GM18907 (cell line): ENCODE measurements at regions not wholly inside any gene's neighbourhood (a gene's known extent, or its start where the extent isn't known, plus 50 kb on each side); places are given as distances from the start of the nearest gene placed in this dataset.

Experiments used
- ATAC-seq: cut with Tn5 transposase; IDR thresholded peaks from one replicate; pipeline ENCODE4 v1.9.1; 2021; ENCODE audit warnings: mild to moderate bottlenecking, moderate library complexity; ENCODE audit not compliant: unreplicated experiment

GRCh38 chr13:33454844-33455705 lies 169.5 kb upstream of the STARD13 start:
- ATAC-seq, result no peak

GRCh38 chr13:33459702-33460101 lies 174.1 kb upstream of the STARD13 start:
- ATAC-seq, result no peak

DNA sequence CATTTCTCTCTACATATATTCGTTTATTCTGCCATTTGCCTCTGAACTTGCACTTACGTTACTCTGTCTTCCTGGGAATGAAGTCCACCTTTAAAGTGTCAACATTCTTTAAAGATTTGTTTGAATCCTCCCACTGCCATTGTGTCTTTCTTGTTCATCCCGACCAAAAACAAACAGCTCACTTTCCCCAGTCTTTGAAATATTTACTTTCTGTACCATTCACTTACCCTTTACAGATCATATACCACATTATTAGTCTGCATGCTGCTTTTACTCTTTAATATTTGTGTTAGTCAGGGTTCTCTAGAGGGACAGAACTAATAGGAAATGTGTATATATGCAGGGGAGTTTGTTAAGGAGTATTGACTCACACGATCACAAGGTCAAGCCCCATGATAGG lies 176.6 kb upstream of the STARD13 start:
- ATAC-seq, result no peak

GRCh38 chr13:33464345-33464744 lies 178.8 kb upstream of the STARD13 start:
- no peak for ATAC-seq

DNA sequence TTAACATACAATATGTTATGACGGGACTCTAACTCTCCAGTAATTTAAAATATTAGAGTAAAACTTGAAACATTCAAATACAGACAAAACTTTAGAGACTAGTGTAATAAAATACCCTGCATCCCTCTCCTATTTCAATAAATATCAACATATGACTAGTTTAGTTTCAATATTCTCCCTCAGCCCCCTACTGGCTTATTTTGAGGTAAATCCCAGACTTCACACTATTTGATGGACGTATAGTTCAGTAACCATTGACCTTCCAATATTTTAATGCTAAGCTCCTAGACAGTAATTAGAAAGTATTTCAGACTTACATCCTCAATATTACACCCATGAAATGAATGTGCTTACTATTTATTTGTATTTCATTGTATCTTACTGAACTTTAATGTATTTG lies 180.7 kb upstream of the STARD13 start:
- ATAC-seq, result no peak

DNA sequence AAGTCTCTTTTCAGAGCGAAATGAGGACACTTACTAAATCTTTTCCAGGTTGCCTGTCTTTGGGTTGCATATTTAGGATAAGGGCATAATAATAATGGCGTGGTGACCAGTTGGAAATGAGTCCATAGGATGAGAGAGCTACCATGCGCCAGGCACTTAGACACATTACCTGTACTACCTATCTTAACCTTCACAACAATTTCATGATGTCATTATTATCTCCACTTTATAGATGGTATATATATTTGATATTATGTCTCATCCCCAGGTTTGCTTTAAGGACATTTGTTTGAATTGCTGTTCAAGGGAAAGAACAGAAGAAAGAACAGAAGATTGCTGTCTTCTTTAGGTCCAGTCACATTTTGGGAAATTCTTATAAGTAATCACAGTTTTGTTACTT lies 182.0 kb upstream of the STARD13 start:
- no peak for ATAC-seq

DNA sequence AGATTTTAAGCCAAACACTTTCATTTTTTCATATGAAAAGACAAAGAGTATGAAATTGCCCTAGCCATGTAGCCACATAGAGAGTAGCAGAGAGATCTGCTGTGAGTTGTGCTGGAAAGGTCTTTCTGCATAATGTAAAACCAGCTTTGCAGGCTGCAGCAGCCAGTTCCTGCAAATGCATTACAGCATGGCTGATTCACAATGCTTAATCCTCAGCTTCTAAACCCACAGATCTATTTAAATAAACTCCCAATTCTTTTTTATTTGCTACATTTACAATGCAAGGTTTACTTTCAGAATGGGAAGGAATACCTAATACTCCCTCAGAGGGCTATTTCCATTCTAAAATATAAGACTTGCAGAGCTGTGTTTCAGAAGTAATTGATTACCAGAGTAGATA lies 185.6 kb upstream of the STARD13 start:
- ATAC-seq, result no peak

DNA sequence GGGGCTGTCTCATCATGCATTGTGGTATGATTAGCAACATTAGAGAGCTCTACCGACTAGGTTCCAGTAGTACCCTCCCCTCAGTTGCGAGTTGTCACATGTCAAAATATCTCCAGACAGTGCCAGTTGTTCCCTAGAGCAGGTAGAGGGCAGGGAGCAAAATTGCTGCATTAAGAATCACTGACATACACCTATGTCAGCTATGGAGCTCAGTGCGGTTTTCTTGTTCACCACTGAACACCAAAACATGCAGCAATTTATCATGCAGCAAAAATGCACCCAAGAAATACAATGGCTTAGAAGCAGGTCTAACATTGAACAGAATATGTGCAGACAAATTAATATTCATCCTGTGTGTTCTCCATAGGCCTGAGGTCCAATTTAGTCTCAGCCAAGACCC lies 186.9 kb upstream of the STARD13 start:
- ATAC-seq, result no peak

- ATAC-seq, result no peak
Measured at GRCh38 chr13:33479105-33479504, 193.6 kb upstream of the STARD13 start.

- ATAC-seq, result no peak
Measured at GRCh38 chr13:33480561-33480960, 195.0 kb upstream of the STARD13 start.

DNA sequence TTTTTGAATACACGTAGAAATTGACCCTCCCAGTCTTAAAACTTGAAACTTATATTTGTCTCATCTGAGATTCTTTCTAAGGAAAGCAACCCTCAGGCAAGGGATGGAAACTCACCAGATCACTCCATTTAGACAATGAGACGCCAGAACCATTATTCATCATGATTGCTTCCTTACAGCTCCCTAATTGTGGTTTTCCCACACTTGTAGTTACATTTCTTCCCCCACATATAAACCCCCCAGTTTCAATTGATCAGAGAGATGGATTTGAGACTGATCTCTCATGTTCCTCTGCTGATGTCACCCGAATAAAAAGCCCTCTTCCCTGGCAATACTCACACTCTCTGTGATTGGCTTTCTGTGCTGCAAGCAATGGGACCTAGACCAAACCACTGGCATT lies 197.9 kb upstream of the STARD13 start:
- no peak for ATAC-seq

DNA sequence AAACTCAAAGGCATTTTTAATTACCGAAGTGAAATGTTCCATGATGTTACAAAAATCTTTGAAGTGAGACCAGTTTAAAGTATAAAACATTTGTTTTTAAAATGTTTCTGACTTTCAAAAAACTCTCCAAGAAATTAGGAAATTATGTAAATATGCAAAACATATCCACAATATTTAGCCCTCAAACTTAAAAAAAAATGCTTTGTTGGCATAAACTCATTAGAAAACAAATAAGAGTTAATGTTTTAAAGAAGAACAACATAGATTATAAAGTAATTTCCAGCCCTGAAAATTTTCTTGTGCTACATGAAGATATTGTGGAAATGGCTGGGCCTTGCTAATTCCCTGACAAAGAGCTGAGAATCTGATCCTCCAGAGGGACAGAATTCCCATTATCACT lies 199.7 kb upstream of the STARD13 start:
- ATAC-seq, result no peak

- peak; percentile 50 for ATAC-seq
Measured at GRCh38 chr13:33487575-33488243, 202.2 kb upstream of the STARD13 start.

DNA sequence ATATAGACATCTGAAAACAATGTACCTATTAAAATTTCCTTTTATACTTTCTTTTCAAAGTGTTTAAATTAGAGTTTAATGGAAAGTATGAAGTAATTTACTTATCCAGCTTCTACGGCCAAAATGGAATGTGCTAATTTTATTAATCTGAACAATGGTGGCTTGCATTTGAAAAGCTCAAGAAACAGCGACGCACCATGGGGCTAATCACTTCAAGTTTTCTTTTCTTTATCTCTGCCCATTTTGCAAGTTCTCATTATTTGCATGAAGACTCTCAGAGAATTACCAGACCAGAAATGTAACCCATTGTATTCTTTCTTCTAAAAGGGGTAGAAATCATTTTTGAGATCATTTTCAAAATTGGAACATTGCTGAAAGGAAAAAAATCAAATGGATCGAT lies 204.0 kb upstream of the STARD13 start:
- ATAC-seq, result no peak

GRCh38 chr13:33490461-33491327 lies 205.1 kb upstream of the STARD13 start:
- ATAC-seq, result no peak

DNA sequence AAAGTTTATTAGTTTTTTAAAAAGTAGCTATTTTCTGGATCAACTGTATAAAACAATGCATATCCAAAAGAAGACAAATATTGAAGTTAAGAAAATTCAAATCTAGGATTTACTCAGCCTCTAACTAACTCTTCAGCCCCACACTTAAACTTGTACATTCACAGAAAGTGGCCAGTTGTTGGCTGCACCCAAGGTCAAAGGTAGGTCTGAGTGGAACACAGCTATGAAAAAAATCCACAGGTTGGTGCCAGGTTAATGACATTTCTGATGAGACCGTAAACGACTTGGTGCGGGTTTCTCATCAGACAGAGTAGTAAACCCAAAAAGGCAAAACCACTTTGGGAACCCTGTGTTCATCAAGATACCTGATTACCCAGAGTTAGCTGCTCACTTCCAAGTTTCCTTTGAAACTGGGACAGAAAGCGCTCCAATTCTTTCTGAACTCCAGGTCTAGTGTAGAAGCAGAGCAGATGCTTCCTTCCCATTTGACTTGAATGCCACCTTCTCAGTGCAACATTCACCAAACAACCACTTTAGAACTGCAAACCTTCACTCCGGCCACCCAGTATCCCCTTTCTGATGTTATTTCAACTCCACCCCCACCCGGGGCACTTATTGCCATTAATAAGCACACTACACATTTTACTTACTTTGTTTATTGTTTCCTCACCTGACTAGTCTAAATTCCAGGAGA lies 208.3 kb upstream of the STARD13 start:
- ATAC-seq, result no peak

GRCh38 chr13:33494596-33495204 lies 209.1 kb upstream of the STARD13 start:
- ATAC-seq, result no peak

GRCh38 chr13:33496336-33496735 lies 210.8 kb upstream of the STARD13 start:
- ATAC-seq, result no peak

DNA sequence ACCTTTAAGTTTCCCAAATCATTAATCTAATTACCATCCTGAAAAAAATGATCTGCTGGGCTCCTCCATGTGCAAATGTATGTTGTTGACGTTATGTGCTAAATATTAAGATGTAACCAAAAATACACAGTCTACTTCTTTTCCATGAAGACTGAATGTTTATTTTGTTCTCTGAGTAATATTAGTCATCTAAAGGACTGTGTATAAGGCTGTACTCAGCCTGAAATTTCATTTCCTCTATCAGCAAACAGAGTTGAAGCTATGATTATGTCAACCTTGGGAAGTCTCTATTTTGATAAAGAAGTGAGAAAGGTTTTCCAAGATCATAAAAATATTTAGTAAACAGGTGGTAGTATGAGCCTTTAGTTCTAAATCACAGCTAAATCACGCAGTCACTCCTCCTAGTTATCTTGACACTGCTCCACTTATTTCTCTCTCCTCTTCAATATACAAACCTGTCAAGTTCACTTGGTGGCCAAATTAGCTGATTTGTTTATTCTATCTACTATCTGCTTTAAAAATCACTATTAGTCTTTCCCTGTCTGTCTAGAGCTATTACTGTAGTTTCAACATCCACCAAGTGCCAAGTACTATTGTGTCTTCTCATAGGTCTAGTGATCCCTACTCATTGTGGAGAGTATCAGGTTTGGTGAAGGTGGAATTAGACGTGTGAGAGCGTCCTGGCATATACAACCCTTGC lies 211.7 kb upstream of the STARD13 start:
- ATAC-seq, result no peak

GRCh38 chr13:33508060-33508459 lies 222.5 kb upstream of the STARD13 start:
- no peak for ATAC-seq
